DMS153 treated with DMSO at 0.1 percent for 48 hours (cell line): ENCODE measurements at regions not wholly inside any gene's neighbourhood (a gene's known extent, or its start where the extent isn't known, plus 50 kb on each side); places are given as distances from the start of the nearest gene placed in this dataset.
A peak's percentile ranks its signal among the peaks of the same experiment; 100 is the strongest.

Experiments used
- DNase-seq: peaks from one replicate; lab custom pipeline; 2025; ENCODE audit not compliant: unreplicated experiment; lab: John Stamatoyannopoulos, UW

DNA sequence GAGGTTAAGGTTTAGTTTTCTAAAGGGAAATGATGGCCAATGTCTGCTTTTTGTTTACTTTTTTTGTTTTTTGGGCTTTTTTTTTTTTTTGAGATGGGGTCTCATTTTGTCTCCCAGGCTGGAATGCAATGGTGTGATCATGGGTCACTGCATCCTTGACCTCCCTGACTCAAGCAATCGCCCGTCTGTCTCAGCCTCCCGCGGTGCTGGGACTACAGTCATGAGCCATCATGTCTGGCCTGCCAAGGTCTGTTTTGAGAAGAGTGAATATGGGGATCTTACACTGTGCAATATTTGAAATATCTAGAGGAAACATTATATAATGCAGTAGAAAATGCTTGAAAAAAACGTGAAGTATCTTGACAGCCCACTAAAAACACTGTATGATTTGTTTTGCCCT is 162.5 kb downstream of the GASK1B start:
- no peak for DNase-seq

- no peak for DNase-seq
These were observed 164.1 kb downstream of the GASK1B start for GRCh38 chr4:158008551-158009218.

GRCh38 chr4:158007566-158007965 is 165.3 kb downstream of the GASK1B start:
- no peak for DNase-seq

DNA sequence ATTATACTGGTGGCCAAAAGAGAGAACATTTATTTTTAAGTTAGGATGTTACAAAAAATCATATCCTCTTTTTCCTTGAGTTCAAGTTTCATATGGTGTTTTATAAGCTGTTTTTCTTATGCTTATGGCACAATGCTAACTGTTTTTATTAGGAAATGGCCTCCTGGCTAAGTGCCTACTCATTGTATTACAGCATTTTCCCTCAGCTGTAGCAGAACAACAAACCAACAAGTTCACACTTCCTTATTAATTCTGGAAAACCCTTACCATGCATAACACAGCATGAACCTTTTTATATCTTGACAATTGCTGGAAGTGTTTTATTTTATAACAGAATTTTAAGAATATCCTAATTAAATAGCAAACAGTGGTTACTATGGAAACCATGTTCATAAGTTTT is 165.8 kb downstream of the GASK1B start:
- no peak for DNase-seq

- DNase-seq = no peak
These were observed 167.8 kb downstream of the GASK1B start for GRCh38 chr4:158005021-158005420.

DNA sequence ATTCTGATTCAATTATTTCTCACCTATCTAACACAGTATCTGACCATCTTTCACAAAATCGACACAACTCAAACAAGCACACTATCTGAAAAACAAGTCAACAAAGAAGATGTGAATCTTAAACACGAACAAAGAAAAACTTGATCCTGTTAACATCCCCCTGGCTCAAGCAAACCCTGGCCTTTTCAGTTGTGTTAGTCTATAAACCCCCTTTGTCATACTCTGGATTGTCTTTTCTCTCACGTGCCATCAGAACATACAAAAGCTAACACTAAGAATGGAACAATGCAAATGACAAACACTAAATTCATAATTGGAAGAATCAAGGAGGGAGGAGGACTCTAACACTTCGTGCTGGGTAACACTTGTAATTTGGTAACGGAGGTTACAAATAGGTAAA is 168.7 kb downstream of the GASK1B start:
- no peak for DNase-seq

GRCh38 chr4:158003212-158003611 is 169.6 kb downstream of the GASK1B start:
- no peak for DNase-seq

- DNase-seq = no peak
These were observed 170.7 kb downstream of the GASK1B start for GRCh38 chr4:158002173-158002572.

DNA sequence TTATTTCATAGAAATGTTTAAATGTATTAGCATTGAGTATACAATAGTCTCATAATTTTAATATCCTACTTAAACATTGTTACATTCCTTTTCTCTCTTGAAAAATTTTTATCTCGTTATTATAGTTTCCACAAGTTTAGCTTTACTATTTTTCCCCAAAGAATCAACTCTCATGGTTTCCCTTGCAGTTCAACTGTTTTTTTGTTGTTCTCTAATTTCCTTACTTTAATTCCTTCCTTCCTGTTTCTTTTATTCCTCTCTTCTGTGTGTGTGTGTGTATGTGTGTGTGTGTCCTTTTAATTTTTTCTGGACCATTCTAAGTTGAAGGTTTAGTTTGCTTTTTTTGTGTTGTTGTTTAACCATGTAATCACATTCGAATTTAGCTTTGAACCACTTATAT is 171.1 kb downstream of the GASK1B start:
- DNase-seq = no peak

DNA sequence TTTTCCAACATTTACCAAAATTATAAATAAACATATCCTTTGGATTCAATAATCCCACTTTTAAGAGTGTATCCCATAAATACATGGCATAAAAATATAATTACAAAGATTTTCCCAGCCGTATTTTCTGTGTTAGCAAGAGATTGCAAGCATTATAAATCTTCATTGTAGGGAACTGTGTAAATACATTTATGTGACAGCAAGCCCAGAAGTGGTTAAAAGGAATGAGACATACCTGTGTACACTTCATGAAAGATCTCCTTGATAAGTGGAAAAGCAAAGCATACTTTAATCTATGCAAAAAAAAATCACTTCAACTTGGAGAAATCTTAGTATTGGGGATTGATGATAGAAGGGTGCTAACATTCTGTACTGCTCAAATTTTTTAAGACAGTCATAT is 173.1 kb downstream of the GASK1B start:
- no peak for DNase-seq

- DNase-seq = no peak
These were observed 175.5 kb downstream of the GASK1B start for GRCh38 chr4:157997296-157997695.

DNA sequence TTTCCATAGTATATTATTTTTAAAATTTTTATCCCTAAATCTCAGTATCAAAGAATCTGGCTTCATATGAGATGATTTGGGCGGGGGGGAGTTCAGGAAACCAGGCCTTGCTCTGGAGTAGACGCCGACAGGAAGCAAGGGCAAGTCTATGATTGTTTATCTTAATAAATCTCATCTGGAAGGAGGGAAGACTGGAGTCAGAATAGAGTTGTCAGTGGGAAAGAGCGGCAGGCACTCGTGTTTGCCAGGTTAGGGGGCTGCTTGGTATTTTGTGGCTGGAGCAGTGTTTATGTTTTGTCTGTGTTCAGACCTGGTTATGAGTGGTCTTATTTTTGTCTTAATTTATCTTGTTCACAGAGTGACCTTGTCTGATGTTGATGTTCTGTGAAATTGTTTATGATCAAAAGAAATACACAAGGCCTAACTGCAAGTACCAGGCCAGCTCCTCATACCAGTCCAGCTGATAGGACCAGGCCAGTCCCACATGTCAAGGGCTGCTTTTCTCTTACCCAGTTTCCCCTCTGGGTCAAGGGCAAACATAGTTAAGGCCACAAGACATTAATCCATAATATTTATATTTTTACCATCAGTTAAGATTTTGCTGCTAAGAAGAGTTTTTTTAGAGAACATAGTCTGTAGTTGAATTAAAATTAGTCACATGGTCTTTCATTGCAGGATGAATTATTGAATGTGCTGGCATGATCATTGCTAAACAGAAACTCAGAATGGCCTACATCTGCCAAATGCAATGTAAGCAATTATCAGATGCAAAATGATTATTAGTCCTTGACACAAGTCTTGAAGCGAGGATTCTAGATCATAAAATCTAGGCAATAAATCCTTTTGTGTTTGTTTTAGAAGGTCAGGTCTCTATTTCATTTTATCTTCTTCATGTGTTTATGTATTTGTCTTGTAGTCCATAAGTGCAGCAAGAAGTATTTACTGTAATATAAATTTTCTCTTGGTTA is 176.5 kb downstream of the GASK1B start:
- DNase-seq = no peak

DNA sequence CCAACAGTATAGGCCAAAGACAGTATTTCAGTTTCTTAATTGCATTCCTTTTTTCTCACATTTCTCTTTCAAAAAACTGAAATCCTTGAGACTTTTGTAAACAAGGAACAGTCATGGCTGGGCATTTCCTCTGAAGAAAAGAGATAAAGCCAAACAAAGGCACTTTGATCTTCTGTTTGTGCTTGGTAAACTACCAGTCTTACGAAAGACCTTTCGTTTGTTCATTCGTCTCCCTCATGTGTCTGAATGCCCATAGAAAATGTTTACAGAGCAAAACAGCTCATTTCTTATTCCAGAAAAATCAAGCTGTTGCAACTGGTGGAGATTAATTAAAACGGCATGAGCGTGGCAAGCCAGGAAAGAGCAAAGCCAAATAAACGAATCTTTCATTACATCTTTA is 178.0 kb downstream of the GASK1B start:
- DNase-seq = no peak

- DNase-seq = peak; percentile 8
These were observed 179.6 kb downstream of the GASK1B start for GRCh38 chr4:157992948-157993839.

DNA sequence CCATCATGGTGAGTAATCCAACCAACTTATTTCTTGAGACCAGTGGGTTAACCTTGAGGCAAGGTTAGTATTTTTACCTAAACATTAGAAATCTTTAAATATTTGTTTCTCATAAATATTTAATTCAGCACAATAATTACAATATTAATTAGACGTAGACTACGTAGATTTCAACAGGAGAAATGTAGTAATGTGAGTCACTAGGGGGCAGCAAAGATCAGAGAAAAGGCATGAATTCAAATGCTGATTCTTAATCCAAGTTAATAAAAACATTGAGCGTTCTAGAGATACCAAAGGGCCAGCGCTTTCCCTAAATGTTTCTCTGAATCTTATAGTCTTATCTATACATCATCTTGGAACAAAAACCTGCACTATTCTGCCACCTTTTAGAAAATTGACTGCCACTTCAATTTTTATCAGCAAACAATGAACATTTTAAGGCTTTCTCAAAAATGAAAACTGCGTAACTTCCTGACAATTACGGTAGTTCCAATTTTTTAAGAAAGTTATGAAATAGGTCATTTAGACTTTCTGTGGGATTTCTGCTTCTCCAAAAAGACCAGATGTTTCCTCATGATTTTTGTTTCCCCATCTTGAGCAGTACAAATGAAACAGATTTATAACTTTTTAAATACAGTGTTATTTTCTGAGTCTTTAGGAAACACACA is 180.7 kb downstream of the GASK1B start:
- peak; percentile 46 for DNase-seq

DNA sequence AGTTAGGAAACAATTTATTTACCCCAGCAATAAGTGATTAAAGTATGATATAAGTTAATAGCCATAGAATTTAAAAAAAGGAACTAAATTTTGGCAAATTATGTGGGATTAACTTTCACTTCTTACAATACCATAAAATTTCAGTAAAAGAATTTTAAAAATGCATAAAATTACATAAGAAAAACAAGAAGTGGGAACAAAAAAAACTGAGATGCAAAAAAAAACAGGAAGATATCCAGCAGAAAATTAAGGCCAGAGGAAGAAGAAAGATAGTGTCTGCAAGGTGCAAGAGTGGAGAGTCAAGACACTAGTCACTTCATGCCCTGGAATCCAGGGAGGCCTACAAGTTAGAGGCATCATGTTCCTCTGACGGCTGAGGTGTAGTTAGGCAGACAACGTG is 184.2 kb downstream of the GASK1B start:
- no peak for DNase-seq

- DNase-seq = no peak
These were observed 188.4 kb downstream of the GASK1B start for GRCh38 chr4:157984285-157984911.

DNA sequence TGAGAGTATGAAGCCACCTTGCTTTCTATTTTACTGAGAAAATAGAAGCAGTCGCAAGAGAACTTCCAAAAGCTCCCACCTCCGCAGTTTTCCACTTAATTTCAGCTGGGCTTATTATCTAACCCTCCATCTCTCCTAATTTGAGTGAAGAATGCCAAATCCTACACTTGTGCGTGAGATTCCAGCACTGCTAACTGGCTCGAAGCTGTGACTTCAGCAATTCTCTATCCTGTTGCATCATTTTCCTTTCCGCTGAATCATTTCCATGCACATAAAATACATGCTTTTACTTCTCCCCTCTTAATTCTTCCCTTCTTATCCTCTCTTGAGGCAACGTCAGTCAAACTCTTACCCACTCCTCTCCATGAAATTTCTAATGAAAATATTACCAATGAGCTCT is 189.5 kb downstream of the GASK1B start:
- DNase-seq = no peak

GRCh38 chr4:157980158-157980557 is 192.7 kb downstream of the GASK1B start:
- DNase-seq = no peak

DNA sequence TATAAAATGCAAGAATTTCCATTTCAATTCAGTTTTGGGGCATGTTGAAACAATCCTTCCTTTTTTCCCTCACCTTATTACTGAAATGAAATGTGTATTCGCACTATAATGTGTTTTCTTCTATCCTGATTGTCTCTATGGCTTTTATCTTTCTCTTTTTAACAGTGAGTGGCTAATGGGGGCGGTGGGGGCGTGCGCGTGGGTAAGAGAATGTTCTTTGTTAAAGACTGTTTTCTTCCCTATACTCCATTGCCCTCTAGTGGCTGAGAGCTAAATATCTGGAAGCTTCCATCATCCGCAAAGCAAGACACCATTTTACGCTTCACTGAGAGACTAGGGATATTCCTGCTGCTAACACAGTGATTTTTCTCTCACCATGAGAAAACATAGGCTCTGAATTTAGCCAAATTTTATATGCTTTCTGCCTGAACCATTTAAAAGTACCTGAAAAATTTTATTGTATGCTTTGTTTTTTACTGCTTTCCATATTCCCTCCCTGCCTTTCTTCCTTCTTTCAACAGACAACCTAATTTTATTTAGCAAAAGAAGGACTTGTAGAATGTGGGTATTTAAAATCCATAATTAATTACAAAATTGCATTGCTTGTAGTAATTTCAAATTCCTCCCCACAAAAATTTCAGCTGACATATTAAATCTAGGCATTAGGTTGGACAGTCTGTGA is 194.0 kb downstream of the GASK1B start:
- DNase-seq = peak; percentile 49
